Aorta (tissue), 5 donors: ENCODE measurements at regions not wholly inside any gene's neighbourhood (a gene's known extent, or its start where the extent isn't known, plus 50 kb on each side); places are given as distances from the start of the nearest gene placed in this dataset.

Source experiments
- ATAC-seq: fragments of 200-7000 bp; cut with Tn5 transposase; one replicate; pipeline ENCODE4 v1.9.1; 2022; ENCODE audit warnings: moderate library complexity; ENCODE audit not compliant: low FRiP score
- DNase-seq, 2 donors: peaks; one replicate each; pipeline ENCODE4 v3.0.0-alpha.2; 2020
- H3K27ac ChIP-seq, 2 donors: one replicate each; pipeline ENCODE4 v1.5.1; 2013; ENCODE audit warnings: low read length in 2 of 2, mild to moderate bottlenecking in 2 of 2, moderate library complexity in 2 of 2, control low read depth in 1 of 2, inconsistent platforms in 1 of 2, low read depth in 1 of 2
- H3K27me3 ChIP-seq, 2 donors: one replicate each; pipeline ENCODE4 v1.6.1; 2013; ENCODE audit warnings: control low read depth in 1 of 2, low read length in 1 of 2, mild to moderate bottlenecking in 1 of 2, moderate library complexity in 1 of 2; ENCODE audit not compliant: insufficient read depth in 2 of 2, control insufficient read depth in 1 of 2
- H3K36me3 ChIP-seq, 2 donors: one replicate each; pipeline ENCODE4 v1.6.1; 2013; ENCODE audit warnings: control low read depth in 1 of 2, low read length in 1 of 2, mild to moderate bottlenecking in 1 of 2; ENCODE audit not compliant: insufficient read depth in 2 of 2, control insufficient read depth in 1 of 2
- H3K4me1 ChIP-seq, 2 donors: one replicate each; pipeline ENCODE4 v1.6.1; 2013; ENCODE audit warnings: low read length in 2 of 2, control low read depth in 1 of 2, mild to moderate bottlenecking in 1 of 2, moderate library complexity in 1 of 2; ENCODE audit not compliant: insufficient read depth in 2 of 2, control insufficient read depth in 1 of 2
- H3K4me3 ChIP-seq, 2 donors: one replicate each; pipeline ENCODE4 v1.5.1; 2013; ENCODE audit warnings: low read length in 2 of 2, control low read depth in 1 of 2, mild to moderate bottlenecking in 1 of 2
- H3K9me3 ChIP-seq: one replicate; pipeline ENCODE4 v1.6.1; 2013; ENCODE audit warnings: mild to moderate bottlenecking, low read length; ENCODE audit not compliant: control insufficient read depth
- WGBS, 2 donors: extraction: QIAGEN DNeasy Blood & Tissue Kit; methylation state at CpG; one replicate each; pipeline ENCODE4 v1.1.7; 2013; 5-methylcytosine and 5-hydroxymethylcytosine counted together
- intact Hi-C, 2 donors: fragments of 100-400 bp; cut with DNase I; formaldehyde crosslinking; loops; one replicate each; pipeline versions ENCODE4 v1.14.2 to v1.15.0; 2022
- donor health status: healthy with polysubstance abuse.
- donor health status: Bipolar disorder and iron deficiency.
- donor health status: DM: no; HTN: no; CAD: no.
- donor health status: DM: no; HTN: no; CAD: no.
- donor health status: DM: yes; HTN: yes; CAD: no.

DNA sequence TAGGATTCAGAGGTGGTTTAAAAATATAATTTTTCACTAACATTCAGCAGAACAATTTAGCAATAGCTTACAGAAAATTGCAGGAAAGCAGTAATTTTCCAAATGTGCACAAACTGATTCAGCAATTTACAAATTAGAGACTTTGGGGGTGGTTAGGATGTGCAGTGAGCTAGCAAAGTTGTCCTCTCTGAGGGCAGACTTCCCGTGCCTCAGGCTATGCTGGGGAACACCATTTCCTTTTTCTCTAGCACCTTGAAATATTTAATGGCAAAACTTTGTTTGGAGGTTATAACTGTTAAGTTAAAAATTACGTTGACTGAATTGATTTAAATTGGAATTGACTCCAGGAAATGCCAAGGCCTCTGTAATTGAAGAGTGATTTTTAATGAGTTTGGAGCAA is 258.9 kb downstream of the PTBP2 start:
- no peaks in the 10 kb centered on the region for H3K36me3 ChIP-seq
- 84 to 86% methylated on average over 2 of the region's 2 CpGs for WGBS, 2 donors
- no peak overlapping the region for H3K4me3 ChIP-seq
- H3K27ac ChIP-seq, result no peak overlapping the region
- no peaks in the 10 kb centered on the region for H3K4me1 ChIP-seq
- H3K27me3 ChIP-seq, result no peaks in the 10 kb centered on the region
- DNase-seq (no peak), ATAC-seq (no peak)
- H3K9me3 ChIP-seq, result no peaks in the 10 kb centered on the region
- intact Hi-C loops, result no loop called here

GRCh38 chr1:96981181-96981580 is 259.6 kb downstream of the PTBP2 start:
- Histone ChIP-seq H3K27ac (no peak overlapping the region), H3K4me1 (no peaks in the 10 kb centered on the region), H3K27me3 (no peaks in the 10 kb centered on the region), H3K36me3 (no peaks in the 10 kb centered on the region), H3K4me3 (no peak overlapping the region), H3K9me3 (no peaks in the 10 kb centered on the region)
- DNase-seq (no peak), ATAC-seq (no peak)
- intact Hi-C loops, result no loop called here

DNA sequence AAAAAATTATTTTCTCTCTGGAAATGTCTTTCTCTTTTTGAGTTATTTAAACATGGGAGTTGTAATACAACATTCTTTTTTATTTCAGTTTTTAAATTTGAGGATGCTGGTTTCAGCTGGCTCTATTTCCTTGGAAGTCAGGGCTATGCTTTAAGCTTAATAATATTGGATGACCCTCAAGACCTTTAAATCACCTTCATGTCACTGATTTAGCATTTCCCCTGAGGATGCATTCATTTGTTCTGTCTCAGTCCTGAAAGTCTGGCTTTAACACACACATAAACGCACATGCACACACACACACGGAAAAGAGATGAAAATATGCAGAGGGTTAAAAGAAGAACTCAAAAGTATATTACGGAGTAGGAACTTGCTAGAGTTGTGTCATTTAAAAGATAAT is 260.5 kb downstream of the PTBP2 start:
- 74 to 85% methylated on average over 3 of the region's 3 CpGs for WGBS, 2 donors
- Histone ChIP-seq H3K4me3 (no peak overlapping the region), H3K4me1 (no peaks in the 10 kb centered on the region), H3K9me3 (no peaks in the 10 kb centered on the region), H3K36me3 (no peaks in the 10 kb centered on the region), H3K27ac (no peak overlapping the region), H3K27me3 (no peaks in the 10 kb centered on the region)
- intact Hi-C loops, result no loop called here
- ATAC-seq (no peak), DNase-seq (no peak)

- Histone ChIP-seq H3K4me1 (no peaks in the 10 kb centered on the region), H3K9me3 (no peaks in the 10 kb centered on the region), H3K27ac (no peak overlapping the region), H3K36me3 (no peaks in the 10 kb centered on the region), H3K4me3 (no peak overlapping the region), H3K27me3 (no peaks in the 10 kb centered on the region)
- intact Hi-C loops, result no loop called here
- DNase-seq (no peak), ATAC-seq (no peak)
- WGBS, 2 donors, result 92 to 93% methylated on average over 8 of the region's 8 CpGs
Observed at GRCh38 chr1:96983866-96984265, 262.3 kb downstream of the PTBP2 start.

DNA sequence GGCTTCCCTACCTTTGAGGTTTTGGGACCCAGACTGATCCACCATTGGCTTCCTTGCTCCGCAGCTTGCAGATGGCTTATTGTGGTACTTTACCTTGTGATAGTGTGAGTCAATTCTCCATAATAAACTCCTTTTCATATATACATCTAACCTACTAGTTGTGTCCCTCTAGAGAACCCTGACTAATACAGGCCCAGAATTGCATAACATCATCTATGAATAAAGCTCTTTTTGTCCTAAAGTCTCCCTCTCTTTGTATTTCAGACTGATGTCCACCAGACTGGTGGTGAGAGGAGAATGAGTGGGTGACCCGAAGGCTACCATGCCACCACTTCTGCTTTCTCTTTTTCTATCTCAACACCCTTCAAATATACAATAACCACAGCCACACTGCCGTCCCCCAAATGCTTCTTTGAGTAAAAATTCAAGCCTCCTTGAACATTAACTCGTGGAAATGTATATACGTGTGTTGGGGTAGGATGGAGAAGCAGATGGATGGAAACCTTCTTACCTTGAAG is 265.7 kb downstream of the PTBP2 start:
- 95 to 96% methylated on average over 5 of the region's 5 CpGs for WGBS, 2 donors
- H3K27me3 ChIP-seq, result no peaks in the 10 kb centered on the region

DNA sequence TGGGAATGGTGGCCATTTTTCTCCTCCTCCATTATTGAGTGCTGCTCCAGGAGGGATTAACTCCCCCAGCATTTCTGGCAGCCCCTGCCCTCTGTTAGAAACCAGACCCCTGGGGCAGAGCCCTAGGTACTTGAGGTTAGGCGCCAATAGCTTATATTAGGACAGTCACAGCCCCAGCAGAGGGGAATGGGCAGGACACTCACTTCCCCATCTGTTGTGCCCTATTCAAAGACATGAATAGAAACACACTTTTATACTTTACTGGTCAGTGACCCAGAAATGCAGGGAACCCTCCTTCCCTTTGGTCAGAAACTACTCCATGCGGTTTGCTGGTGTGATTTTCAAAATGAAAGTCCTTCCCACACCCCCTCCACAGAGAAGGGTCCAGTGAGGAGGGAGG is 267.7 kb downstream of the PTBP2 start:
- ATAC-seq, result no peak
- no peaks in the 10 kb centered on the region for H3K9me3 ChIP-seq
- 77 to 93% methylated on average over 2 of the region's 2 CpGs for WGBS, 2 donors

More for the DNA sequence above, 265.7 kb downstream of the PTBP2 start:
- DNase-seq, result no peak
- no peaks in the 10 kb centered on the region for H3K9me3 ChIP-seq
- no peak for ATAC-seq
- H3K27ac ChIP-seq, result no peak overlapping the region
- H3K36me3 ChIP-seq, result no peaks in the 10 kb centered on the region
- H3K4me3 ChIP-seq, result no peak overlapping the region
- no peaks in the 10 kb centered on the region for H3K4me1 ChIP-seq
- intact Hi-C loops, result no loop called here

DNA sequence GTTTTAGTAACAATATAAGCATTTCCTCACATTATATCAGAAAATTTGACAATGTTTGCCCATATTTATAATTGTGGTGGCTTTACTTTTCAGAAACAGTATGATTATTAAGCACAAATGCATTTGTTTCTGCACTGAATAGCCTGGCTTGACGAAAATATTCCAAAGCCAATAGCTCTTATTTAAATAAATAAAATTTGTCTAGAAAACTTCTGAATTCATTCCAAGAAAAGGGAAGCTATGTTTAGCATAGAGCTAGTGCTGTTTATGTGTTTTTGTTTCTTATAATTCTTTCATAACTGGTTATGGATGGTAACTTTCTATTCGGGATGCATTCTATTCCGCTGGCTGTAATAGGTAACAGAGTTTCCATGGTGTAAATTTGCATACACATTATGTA is 268.6 kb downstream of the PTBP2 start:
- H3K27me3 ChIP-seq, result no peaks in the 10 kb centered on the region
- WGBS, 2 donors, result 71 to 76% methylated on average over 3 of the region's 3 CpGs
- H3K4me1 ChIP-seq, result no peaks in the 10 kb centered on the region
- no peaks in the 10 kb centered on the region for H3K9me3 ChIP-seq
- intact Hi-C loops, result no loop called here
- no peak overlapping the region for H3K27ac ChIP-seq
- DNase-seq, result no peak
- no peak overlapping the region for H3K4me3 ChIP-seq
- no peak for ATAC-seq
- no peaks in the 10 kb centered on the region for H3K36me3 ChIP-seq

More for the DNA sequence above, 267.7 kb downstream of the PTBP2 start:
- DNase-seq, result no peak
- no peak overlapping the region for H3K4me3 ChIP-seq
- intact Hi-C loops, result no loop called here
- H3K27ac ChIP-seq, result no peak overlapping the region
- no peaks in the 10 kb centered on the region for H3K4me1 ChIP-seq
- H3K27me3 ChIP-seq, result no peaks in the 10 kb centered on the region
- H3K36me3 ChIP-seq, result no peaks in the 10 kb centered on the region

GRCh38 chr1:96991261-96991660 is 269.7 kb downstream of the PTBP2 start:
- Histone ChIP-seq H3K4me1 (no peaks in the 10 kb centered on the region), H3K9me3 (no peaks in the 10 kb centered on the region), H3K4me3 (no peak overlapping the region), H3K36me3 (no peaks in the 10 kb centered on the region), H3K27me3 (no peaks in the 10 kb centered on the region), H3K27ac (no peak overlapping the region)
- ATAC-seq, result no peak
- intact Hi-C loops, result no loop called here
- 98% methylated on average over 1 of the region's 1 CpG for WGBS, 2 donors
- no peak for DNase-seq

DNA sequence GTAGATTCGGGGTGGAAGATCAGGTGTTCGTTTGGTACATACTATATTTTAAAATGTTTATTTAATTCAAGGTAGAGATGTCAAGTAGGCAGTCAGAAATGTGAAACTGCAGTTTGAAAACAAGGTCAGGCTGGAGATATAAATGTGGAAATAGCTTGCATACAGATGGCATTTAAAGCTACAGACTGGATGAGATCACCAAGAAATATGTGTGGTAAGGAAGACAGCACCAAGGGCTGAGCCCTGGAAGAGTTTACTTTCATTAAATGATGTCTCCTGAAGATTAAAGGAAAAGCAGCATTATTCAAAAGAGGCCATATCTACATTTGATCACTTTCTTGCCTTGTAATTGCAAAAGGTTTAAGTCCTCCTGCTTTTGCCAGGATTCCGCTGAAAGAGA is 271.3 kb downstream of the PTBP2 start:
- H3K9me3 ChIP-seq, result no peaks in the 10 kb centered on the region
- no peak for ATAC-seq
- H3K27me3 ChIP-seq, result no peaks in the 10 kb centered on the region

More for the DNA sequence above, 271.3 kb downstream of the PTBP2 start:
- WGBS, 2 donors, result 91 to 92% methylated on average over 3 of the region's 3 CpGs
- no peak overlapping the region for H3K27ac ChIP-seq
- no peaks in the 10 kb centered on the region for H3K4me1 ChIP-seq
- no peak for DNase-seq
- H3K4me3 ChIP-seq, result no peak overlapping the region
- no peaks in the 10 kb centered on the region for H3K36me3 ChIP-seq
- intact Hi-C loops, result no loop called here
